Uterus (tissue), 2 donors: ENCODE measurements at regions not wholly inside any gene's neighbourhood (a gene's known extent, or its start where the extent isn't known, plus 50 kb on each side); places are given as distances from the start of the nearest gene placed in this dataset.

ENCODE experiments used
- CTCF ChIP-seq, 4 experiments: fragments of 200-600 bp in 2 of 4; fragments of 450-650 bp in 2 of 4; sonication (generic) in 2 of 4; IDR thresholded peaks; one replicate each; pipeline ENCODE4 v1.5.1; 2016 to 2019; ENCODE audit warnings: antibody characterized with exemption in 4 of 4, mild to moderate bottlenecking in 2 of 4, moderate library complexity in 1 of 4
- POLR2A ChIP-seq, 2 donors: fragments of 450-650 bp; IDR thresholded peaks; one replicate each; pipeline ENCODE4 v1.6.1; 2016; ENCODE audit warnings: antibody characterized with exemption in 2 of 2, mild to moderate bottlenecking in 1 of 2, moderate library complexity in 1 of 2

GRCh38 chr5:103620851-103621547 lies 58.4 kb upstream of the NUDT12 start:
- TF ChIP-seq POLR2A (IDR thresholded peaks at IDR 0.05), result no peak
- no peak for TF ChIP-seq CTCF (IDR thresholded peaks at IDR 0.05)
